A673 (cell line): ENCODE measurements at regions not wholly inside any gene's neighbourhood (a gene's known extent, or its start where the extent isn't known, plus 50 kb on each side); places are given as distances from the start of the nearest gene placed in this dataset.

Experiments
- BruUV-seq: library from RNA; stranded (reverse); fragments of 400-500 nt; replicated peaks from 2 replicates; lab custom pipeline; 2021; lab: Mats Ljungman, UMichigan
- CTCF ChIA-PET: fragments of 300-600 bp; sonication (Branson Sonifier 250); formaldehyde crosslinking; loops from one replicate; lab custom pipeline; 2022; ENCODE audit warnings: antibody characterized with exemption; lab: Charles Lee
- POLR2A ChIA-PET: fragments of 300-600 bp; sonication (Branson Sonifier 250); formaldehyde crosslinking; loops from one replicate; lab custom pipeline; 2022; ENCODE audit warnings: antibody characterized with exemption; ENCODE audit not compliant: low non-redundant PET; lab: Charles Lee
- DNase-seq: peaks from one replicate; pipeline ENCODE4 v3.0.0-alpha.2; 2015; ENCODE audit warnings: low spot score
- H3K27ac ChIP-seq: fragments of 200-600 bp; sonication (generic); 2 replicates; pipeline ENCODE4 v1.5.1; 2016; ENCODE audit warnings: mixed run types, low read depth, mild to moderate bottlenecking, mixed read lengths, antibody characterized with exemption, low read length; ENCODE audit not compliant: poor library complexity, severe bottlenecking
- H3K27me3 ChIP-seq: fragments of 200-600 bp; sonication (generic); replicated peaks from 2 replicates; pipeline ENCODE4 v1.6.1; 2017; ENCODE audit warnings: mixed run types, low read depth, mild to moderate bottlenecking, mixed read lengths, antibody characterized with exemption, low read length; ENCODE audit not compliant: insufficient read depth, poor library complexity
- H3K36me3 ChIP-seq: fragments of 200-600 bp; sonication (generic); 2 replicates; pipeline ENCODE4 v1.6.1; 2016; ENCODE audit warnings: mixed run types, mild to moderate bottlenecking, mixed read lengths, antibody characterized with exemption, low read length; ENCODE audit not compliant: insufficient read depth, poor library complexity, severe bottlenecking
- H3K4me1 ChIP-seq: fragments of 200-600 bp; sonication (generic); 2 replicates; pipeline ENCODE4 v1.6.1; 2017; ENCODE audit warnings: mixed run types, mild to moderate bottlenecking, mixed read lengths, antibody characterized with exemption, low read length; ENCODE audit not compliant: insufficient read depth, poor library complexity, severe bottlenecking
- H3K4me3 ChIP-seq: fragments of 200-600 bp; sonication (generic); 2 replicates; pipeline ENCODE4 v1.5.1; 2016; ENCODE audit warnings: low read depth, mixed run types, mild to moderate bottlenecking, mixed read lengths, low read length; ENCODE audit not compliant: poor library complexity, severe bottlenecking
- H3K9me3 ChIP-seq: fragments of 200-600 bp; sonication (generic); 2 replicates; pipeline ENCODE4 v1.6.1; 2016; ENCODE audit warnings: mixed run types, low read depth, mild to moderate bottlenecking, mixed read lengths, antibody characterized with exemption, low read length; ENCODE audit not compliant: poor library complexity, severe bottlenecking
- EZH2 ChIP-seq: fragments of 200-600 bp; sonication (generic); IDR thresholded peaks from 2 replicates; pipeline ENCODE4 v1.6.1; 2017; ENCODE audit warnings: borderline replicate concordance, low read depth, mild to moderate bottlenecking, mixed read lengths, antibody characterized with exemption, low read length; ENCODE audit not compliant: poor library complexity, severe bottlenecking
- intact Hi-C: fragments of 100-400 bp; cut with micrococcal nuclease; formaldehyde crosslinking; loops from one replicate; pipeline ENCODE4 v1.10.0; 2022; ENCODE audit not compliant: unreplicated experiment
- TF ChIP-seq, protein P1 (sequence below): fragments of 300-800, 200-600 bp; sonication (generic); conservative IDR thresholded peaks from 2 replicates; pipeline ENCODE4 v1.5.1; 2017; ENCODE audit warnings: low read depth, mild to moderate bottlenecking, antibody characterized with exemption, low read length, moderate library complexity, mixed read lengths

DNA sequence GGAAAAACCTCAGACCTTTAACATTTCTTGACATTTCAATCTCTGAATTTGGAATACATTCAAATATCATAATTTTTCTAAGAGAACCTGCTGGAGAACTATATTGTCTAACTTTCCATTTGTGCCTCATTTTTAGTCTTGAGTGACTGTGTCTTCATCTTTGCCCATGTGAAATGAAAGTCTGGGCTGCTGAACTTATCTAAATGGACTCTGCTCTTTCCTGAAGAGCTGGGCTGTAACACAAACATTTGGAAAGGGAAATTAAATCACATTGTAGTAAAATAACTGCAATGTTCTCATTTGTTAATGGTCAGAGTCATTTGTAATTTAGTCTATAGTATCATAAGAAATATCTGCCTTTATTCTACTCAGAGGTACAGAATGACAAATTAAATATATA, 373.1 kb downstream of the LRIG3 start:
- H3K27ac ChIP-seq: no peak overlapping the region
- H3K27me3 ChIP-seq: no peaks in the 10 kb centered on the region
- intact Hi-C loops: no loop called here
- no peaks in the 10 kb centered on the region for H3K36me3 ChIP-seq
- ChIA-PET CTCF (no interaction called here), POLR2A (no interaction called here)
- TF ChIP-seq, protein P1, sequence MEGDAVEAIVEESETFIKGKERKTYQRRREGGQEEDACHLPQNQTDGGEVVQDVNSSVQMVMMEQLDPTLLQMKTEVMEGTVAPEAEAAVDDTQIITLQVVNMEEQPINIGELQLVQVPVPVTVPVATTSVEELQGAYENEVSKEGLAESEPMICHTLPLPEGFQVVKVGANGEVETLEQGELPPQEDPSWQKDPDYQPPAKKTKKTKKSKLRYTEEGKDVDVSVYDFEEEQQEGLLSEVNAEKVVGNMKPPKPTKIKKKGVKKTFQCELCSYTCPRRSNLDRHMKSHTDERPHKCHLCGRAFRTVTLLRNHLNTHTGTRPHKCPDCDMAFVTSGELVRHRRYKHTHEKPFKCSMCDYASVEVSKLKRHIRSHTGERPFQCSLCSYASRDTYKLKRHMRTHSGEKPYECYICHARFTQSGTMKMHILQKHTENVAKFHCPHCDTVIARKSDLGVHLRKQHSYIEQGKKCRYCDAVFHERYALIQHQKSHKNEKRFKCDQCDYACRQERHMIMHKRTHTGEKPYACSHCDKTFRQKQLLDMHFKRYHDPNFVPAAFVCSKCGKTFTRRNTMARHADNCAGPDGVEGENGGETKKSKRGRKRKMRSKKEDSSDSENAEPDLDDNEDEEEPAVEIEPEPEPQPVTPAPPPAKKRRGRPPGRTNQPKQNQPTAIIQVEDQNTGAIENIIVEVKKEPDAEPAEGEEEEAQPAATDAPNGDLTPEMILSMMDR: no peak
- TF ChIP-seq EZH2: no peak
- H3K4me3 ChIP-seq: no peak overlapping the region
- no peaks in the 10 kb centered on the region for H3K9me3 ChIP-seq
- no TSS peak for BruUV-seq
- DNase-seq: no peak
- no peaks in the 10 kb centered on the region for H3K4me1 ChIP-seq

DNA sequence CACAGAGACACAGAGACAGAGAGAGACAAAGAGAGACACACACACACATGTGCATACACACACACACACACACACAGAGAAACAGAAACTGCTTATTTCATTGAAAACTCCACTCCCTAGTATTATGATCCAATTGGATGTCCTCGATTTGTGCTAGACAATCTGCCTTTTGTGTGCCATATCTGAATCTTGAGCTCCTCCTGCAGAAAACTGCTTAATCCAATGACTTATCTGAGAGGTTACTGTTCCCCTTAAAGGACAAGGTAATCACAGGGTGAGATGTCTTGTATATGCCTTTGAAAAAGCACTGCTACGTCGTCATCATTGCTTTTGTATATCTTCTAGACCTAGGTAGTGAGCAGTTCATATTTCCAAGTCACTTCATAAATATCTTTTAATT, 371.5 kb downstream of the LRIG3 start:
- no peak for TF ChIP-seq EZH2
- TF ChIP-seq, protein P1: no peak
- POLR2A ChIA-PET: no interaction called here
- Histone ChIP-seq H3K27ac (no peak overlapping the region), H3K4me3 (no peak overlapping the region), H3K36me3 (no peaks in the 10 kb centered on the region), H3K27me3 (no peaks in the 10 kb centered on the region), H3K4me1 (no peaks in the 10 kb centered on the region), H3K9me3 (no peaks in the 10 kb centered on the region)
- intact Hi-C loops: no loop called here
- CTCF ChIA-PET: no interaction called here
- DNase-seq: no peak
- BruUV-seq: no TSS peak

DNA sequence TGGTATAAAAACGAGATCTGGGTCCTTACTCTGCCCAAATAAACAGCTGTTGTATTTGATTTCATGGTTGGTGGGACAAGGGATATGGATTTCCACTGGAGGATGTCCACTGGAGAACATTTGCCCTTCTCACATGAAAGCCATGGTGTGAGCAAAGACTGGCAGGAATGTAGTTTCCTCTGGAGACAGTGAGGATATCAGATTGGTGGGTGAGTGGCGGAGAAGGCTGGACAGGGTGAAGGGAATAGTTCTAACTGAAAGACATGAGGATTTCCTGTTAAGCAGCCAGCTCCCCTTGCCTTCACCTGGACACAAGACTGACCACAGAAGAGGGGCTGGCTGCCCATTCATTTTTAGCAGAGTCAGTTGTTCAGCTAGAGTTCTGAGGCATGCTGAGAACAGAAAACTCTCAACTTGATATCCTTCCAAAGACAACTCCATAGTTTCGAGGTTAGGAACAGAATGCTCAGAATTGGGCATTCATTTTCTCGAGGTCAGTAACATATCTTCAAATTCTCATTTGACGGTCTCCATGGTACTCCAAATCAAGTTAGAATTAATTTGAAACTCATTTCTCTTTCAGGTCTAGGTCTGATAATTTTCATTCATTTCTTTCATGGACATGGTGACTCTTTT, 365.7 kb downstream of the LRIG3 start:
- Histone ChIP-seq H3K4me3 (no peak overlapping the region), H3K4me1 (no peaks in the 10 kb centered on the region), H3K27me3 (no peaks in the 10 kb centered on the region), H3K36me3 (no peaks in the 10 kb centered on the region), H3K27ac (no peak overlapping the region), H3K9me3 (no peaks in the 10 kb centered on the region)
- BruUV-seq: no TSS peak
- no peak for TF ChIP-seq EZH2
- TF ChIP-seq, protein P1: no peak
- POLR2A ChIA-PET: no interaction called here
- CTCF ChIA-PET: no interaction called here
- intact Hi-C loops: no loop called here
- DNase-seq: no peak
